Liver (tissue), 3 donors: ENCODE measurements at regions not wholly inside any gene's neighbourhood (a gene's known extent, or its start where the extent isn't known, plus 50 kb on each side); places are given as distances from the start of the nearest gene placed in this dataset.

Experiments
- EGR1 ChIP-seq, 2 donors: IDR thresholded peaks; 2 replicates each; pipeline ENCODE4 v1.6.1; 2016 to 2018; ENCODE audit warnings: antibody characterized with exemption in 2 of 2, low read depth in 2 of 2
- FOXA1 ChIP-seq: IDR thresholded peaks from 2 replicates; pipeline ENCODE4 v1.6.1; 2016; ENCODE audit warnings: antibody characterized with exemption
- GABPA ChIP-seq, 2 donors: IDR thresholded peaks in 1 of 2; conservative IDR thresholded peaks in 1 of 2; 2 replicates each; pipeline ENCODE4 v1.6.1; 2016; ENCODE audit warnings: antibody characterized with exemption in 2 of 2, mild to moderate bottlenecking in 1 of 2, moderate library complexity in 1 of 2
- NR2F2 ChIP-seq: IDR thresholded peaks from 2 replicates; pipeline ENCODE4 v1.6.1; 2016; ENCODE audit warnings: antibody characterized with exemption
- RAD21 ChIP-seq, 2 donors: IDR thresholded peaks; 2 replicates each; pipeline ENCODE4 v1.6.1; 2016; ENCODE audit warnings: antibody characterized with exemption in 2 of 2, mild to moderate bottlenecking in 2 of 2
- RXRA ChIP-seq, 2 donors: IDR thresholded peaks; 2 replicates each; pipeline ENCODE4 v1.6.1; 2017 to 2018; ENCODE audit warnings: antibody characterized with exemption in 2 of 2, mild to moderate bottlenecking in 1 of 2
- TAF1 ChIP-seq: conservative IDR thresholded peaks from 2 replicates; pipeline ENCODE4 v1.6.1; 2016; ENCODE audit warnings: antibody characterized with exemption, mild to moderate bottlenecking
- TF ChIP-seq, protein P1 (sequence below): IDR thresholded peaks from 2 replicates; pipeline ENCODE4 v1.6.1; 2016; ENCODE audit warnings: antibody characterized with exemption
- TF ChIP-seq, protein P2 (sequence below): IDR thresholded peaks from 2 replicates; pipeline ENCODE4 v1.6.1; 2016; ENCODE audit warnings: antibody characterized with exemption
- TF ChIP-seq, protein P3 (sequence below): IDR thresholded peaks from 2 replicates; pipeline ENCODE4 v1.6.1; 2016; ENCODE audit warnings: antibody characterized with exemption, mild to moderate bottlenecking
- TF ChIP-seq, protein P4 (sequence below): fragments of 150-350 bp; IDR thresholded peaks from 2 replicates; pipeline ENCODE4 v1.5.1; 2017; ENCODE audit warnings: improper control_type of control experiment, low read depth, low read length; ENCODE audit not compliant: missing input control
- donor health status: healthy.
- donor health status: healthy.

DNA sequence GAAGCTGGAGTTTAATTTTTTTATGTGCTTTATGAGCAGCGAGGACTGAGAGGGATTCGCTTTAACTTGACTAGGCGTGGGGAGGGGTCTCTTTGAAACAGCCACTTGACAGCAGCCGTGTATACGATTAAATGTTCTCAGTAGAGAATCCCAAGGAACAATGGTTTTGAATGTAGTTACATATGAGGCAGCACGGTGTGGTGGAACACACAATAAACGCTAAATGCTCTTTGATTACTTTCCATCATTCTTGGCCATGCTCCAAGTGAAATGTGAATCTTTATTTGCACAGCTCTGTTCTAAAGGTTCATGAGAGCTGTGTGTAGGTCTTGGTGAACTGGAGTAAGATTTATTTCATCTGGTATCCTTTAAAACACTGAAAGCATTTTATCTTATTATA, 251.4 kb upstream of the TGFBR2 start:
- TF ChIP-seq, protein P1, sequence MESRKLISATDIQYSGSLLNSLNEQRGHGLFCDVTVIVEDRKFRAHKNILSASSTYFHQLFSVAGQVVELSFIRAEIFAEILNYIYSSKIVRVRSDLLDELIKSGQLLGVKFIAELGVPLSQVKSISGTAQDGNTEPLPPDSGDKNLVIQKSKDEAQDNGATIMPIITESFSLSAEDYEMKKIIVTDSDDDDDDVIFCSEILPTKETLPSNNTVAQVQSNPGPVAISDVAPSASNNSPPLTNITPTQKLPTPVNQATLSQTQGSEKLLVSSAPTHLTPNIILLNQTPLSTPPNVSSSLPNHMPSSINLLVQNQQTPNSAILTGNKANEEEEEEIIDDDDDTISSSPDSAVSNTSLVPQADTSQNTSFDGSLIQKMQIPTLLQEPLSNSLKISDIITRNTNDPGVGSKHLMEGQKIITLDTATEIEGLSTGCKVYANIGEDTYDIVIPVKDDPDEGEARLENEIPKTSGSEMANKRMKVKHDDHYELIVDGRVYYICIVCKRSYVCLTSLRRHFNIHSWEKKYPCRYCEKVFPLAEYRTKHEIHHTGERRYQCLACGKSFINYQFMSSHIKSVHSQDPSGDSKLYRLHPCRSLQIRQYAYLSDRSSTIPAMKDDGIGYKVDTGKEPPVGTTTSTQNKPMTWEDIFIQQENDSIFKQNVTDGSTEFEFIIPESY: no peak
- TF ChIP-seq FOXA1: no peak
- TF ChIP-seq, protein P2, sequence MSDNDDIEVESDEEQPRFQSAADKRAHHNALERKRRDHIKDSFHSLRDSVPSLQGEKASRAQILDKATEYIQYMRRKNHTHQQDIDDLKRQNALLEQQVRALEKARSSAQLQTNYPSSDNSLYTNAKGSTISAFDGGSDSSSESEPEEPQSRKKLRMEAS: no peak
- TF ChIP-seq, protein P3, sequence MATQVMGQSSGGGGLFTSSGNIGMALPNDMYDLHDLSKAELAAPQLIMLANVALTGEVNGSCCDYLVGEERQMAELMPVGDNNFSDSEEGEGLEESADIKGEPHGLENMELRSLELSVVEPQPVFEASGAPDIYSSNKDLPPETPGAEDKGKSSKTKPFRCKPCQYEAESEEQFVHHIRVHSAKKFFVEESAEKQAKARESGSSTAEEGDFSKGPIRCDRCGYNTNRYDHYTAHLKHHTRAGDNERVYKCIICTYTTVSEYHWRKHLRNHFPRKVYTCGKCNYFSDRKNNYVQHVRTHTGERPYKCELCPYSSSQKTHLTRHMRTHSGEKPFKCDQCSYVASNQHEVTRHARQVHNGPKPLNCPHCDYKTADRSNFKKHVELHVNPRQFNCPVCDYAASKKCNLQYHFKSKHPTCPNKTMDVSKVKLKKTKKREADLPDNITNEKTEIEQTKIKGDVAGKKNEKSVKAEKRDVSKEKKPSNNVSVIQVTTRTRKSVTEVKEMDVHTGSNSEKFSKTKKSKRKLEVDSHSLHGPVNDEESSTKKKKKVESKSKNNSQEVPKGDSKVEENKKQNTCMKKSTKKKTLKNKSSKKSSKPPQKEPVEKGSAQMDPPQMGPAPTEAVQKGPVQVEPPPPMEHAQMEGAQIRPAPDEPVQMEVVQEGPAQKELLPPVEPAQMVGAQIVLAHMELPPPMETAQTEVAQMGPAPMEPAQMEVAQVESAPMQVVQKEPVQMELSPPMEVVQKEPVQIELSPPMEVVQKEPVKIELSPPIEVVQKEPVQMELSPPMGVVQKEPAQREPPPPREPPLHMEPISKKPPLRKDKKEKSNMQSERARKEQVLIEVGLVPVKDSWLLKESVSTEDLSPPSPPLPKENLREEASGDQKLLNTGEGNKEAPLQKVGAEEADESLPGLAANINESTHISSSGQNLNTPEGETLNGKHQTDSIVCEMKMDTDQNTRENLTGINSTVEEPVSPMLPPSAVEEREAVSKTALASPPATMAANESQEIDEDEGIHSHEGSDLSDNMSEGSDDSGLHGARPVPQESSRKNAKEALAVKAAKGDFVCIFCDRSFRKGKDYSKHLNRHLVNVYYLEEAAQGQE: no peak
- TF ChIP-seq, protein P4, sequence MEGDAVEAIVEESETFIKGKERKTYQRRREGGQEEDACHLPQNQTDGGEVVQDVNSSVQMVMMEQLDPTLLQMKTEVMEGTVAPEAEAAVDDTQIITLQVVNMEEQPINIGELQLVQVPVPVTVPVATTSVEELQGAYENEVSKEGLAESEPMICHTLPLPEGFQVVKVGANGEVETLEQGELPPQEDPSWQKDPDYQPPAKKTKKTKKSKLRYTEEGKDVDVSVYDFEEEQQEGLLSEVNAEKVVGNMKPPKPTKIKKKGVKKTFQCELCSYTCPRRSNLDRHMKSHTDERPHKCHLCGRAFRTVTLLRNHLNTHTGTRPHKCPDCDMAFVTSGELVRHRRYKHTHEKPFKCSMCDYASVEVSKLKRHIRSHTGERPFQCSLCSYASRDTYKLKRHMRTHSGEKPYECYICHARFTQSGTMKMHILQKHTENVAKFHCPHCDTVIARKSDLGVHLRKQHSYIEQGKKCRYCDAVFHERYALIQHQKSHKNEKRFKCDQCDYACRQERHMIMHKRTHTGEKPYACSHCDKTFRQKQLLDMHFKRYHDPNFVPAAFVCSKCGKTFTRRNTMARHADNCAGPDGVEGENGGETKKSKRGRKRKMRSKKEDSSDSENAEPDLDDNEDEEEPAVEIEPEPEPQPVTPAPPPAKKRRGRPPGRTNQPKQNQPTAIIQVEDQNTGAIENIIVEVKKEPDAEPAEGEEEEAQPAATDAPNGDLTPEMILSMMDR: no peak
- TF ChIP-seq EGR1 (IDR thresholded peaks at IDR 0.05; ENCODE audit: low read depth in 2 of 2): no peak
- no peak for TF ChIP-seq GABPA (IDR thresholded peaks at IDR 0.05 in 1 of 2, conservative IDR thresholded peaks at IDR 0.05 in 1 of 2)
- no peak for TF ChIP-seq TAF1
- no peak for TF ChIP-seq RXRA (IDR thresholded peaks at IDR 0.05)
- TF ChIP-seq RAD21 (IDR thresholded peaks at IDR 0.05): no peak
- no peak for TF ChIP-seq NR2F2
